K562 (cell line): ENCODE measurements at regions not wholly inside any gene's neighbourhood (a gene's known extent, or its start where the extent isn't known, plus 50 kb on each side); places are given as distances from the start of the nearest gene placed in this dataset.
A peak's percentile ranks its signal among the peaks of the same experiment; 100 is the strongest.

Experiments
- ATAC-seq: fragments of 200-7000 bp; cut with Tn5 transposase; 3 replicates; pipeline ENCODE4 v1.9.1; 2020; ENCODE audit warnings: moderate library complexity
- BruUV-seq: library from RNA; stranded (reverse); fragments of 400-500 nt; replicated peaks from 2 replicates; lab custom pipeline; 2021; lab: Mats Ljungman, UMichigan
- CTCF ChIA-PET: fragments of 300-600 bp; formaldehyde crosslinking; extraction: SDS; loops from one replicate; lab custom pipeline; 2021; ENCODE audit warnings: low intra/inter-chr PET ratio; lab: Yijun Ruan, JAX
- POLR2A ChIA-PET: fragments of 300-600, 350-650 bp; sonication (Branson Sonifier 250); formaldehyde crosslinking; extraction: SDS; loops from one replicate; lab custom pipeline; 2021; ENCODE audit warnings: antibody characterized with exemption, inconsistent platforms; lab: Yijun Ruan, JAX
- DNase-seq, 4 experiments: peaks; one replicate each; pipeline versions ENCODE4 v3.0.0 to v3.0.0-alpha.2; 2011 to 2018; ENCODE audit warnings: low spot score in 3 of 4, mixed read lengths in 3 of 4; ENCODE audit errors: extremely low read depth in 1 of 4
- FAIRE-seq: peaks from 2 replicates; lab custom pipeline; 2011; peaks lifted over from hg19 to GRCh38; lab: Jason Lieb, UNC
- H2AFZ ChIP-seq: 2 replicates; pipeline ENCODE4 v1.6.0; 2011; ENCODE audit warnings: low read depth, low read length, control low read depth, inconsistent platforms
- H3K27ac ChIP-seq: fragments of 200-600 bp; 3 replicates; pipeline ENCODE4 v1.8.0; 2011; ENCODE audit warnings: low read depth, mild to moderate bottlenecking, control low read depth, inconsistent platforms, low read length, moderate library complexity, mixed read lengths; ENCODE audit errors: extremely low read depth
- H3K27me3 ChIP-seq, 2 experiments: fragments of 300-600 bp in 1 of 2; 2 replicates in 1 of 2; 3 replicates in 1 of 2; pipeline versions ENCODE4 v1.6.0 to v1.8.0; 2011; ENCODE audit warnings: inconsistent platforms in 2 of 2, low read length in 2 of 2, mild to moderate bottlenecking in 1 of 2, mixed read lengths in 1 of 2, moderate library complexity in 1 of 2; ENCODE audit not compliant: control insufficient read depth in 2 of 2, insufficient read depth in 2 of 2
- H3K36me3 ChIP-seq: fragments of 300-600 bp; 3 replicates; pipeline ENCODE4 v1.8.0; 2011; ENCODE audit warnings: mild to moderate bottlenecking, low read length, inconsistent platforms; ENCODE audit not compliant: control insufficient read depth, insufficient read depth
- H3K4me1 ChIP-seq, 2 experiments: fragments of 200-600 bp in 1 of 2; replicated peaks in 1 of 2; 2 replicates in 1 of 2; 3 replicates in 1 of 2; pipeline versions ENCODE4 v1.5.1 to v1.8.0; 2011; ENCODE audit warnings: inconsistent platforms in 2 of 2, low read length in 2 of 2, mild to moderate bottlenecking in 1 of 2, mixed read lengths in 1 of 2, moderate library complexity in 1 of 2; ENCODE audit not compliant: control insufficient read depth in 2 of 2, insufficient read depth in 2 of 2
- H3K4me2 ChIP-seq: 2 replicates; pipeline ENCODE4 v1.6.1; 2011; ENCODE audit warnings: low read length, control low read depth, inconsistent platforms, mixed read lengths; ENCODE audit not compliant: insufficient read depth
- H3K4me3 ChIP-seq: fragments of 200-600 bp; sonication (generic), shearing (Covaris generic); 2 replicates; pipeline ENCODE4 v1.5.1; 2016; ENCODE audit warnings: control low read depth, inconsistent platforms
- H3K79me2 ChIP-seq: fragments of 200-600 bp; 3 replicates; pipeline ENCODE4 v1.8.0; 2011; ENCODE audit warnings: low read length, inconsistent platforms; ENCODE audit not compliant: control insufficient read depth, insufficient read depth
- H3K9ac ChIP-seq, 2 experiments: 2 replicates each; pipeline versions ENCODE4 v1.6.0 to v1.6.1; 2011; ENCODE audit warnings: low read depth in 2 of 2, low read length in 2 of 2, control low read depth in 1 of 2, inconsistent platforms in 1 of 2, mild to moderate bottlenecking in 1 of 2, mixed read lengths in 1 of 2; ENCODE audit not compliant: insufficient read depth in 1 of 2
- H3K9me1 ChIP-seq: one replicate; pipeline ENCODE4 v1.6.0; 2011; ENCODE audit warnings: inconsistent platforms, mild to moderate bottlenecking, low read length, moderate library complexity; ENCODE audit not compliant: control insufficient read depth, insufficient read depth
- H3K9me3 ChIP-seq: replicated peaks from 2 replicates; pipeline ENCODE4 v1.5.1; 2011; ENCODE audit warnings: low read depth, low read length, inconsistent platforms; ENCODE audit not compliant: control insufficient read depth, insufficient read depth
- H4K20me1 ChIP-seq: replicated peaks from 2 replicates; pipeline ENCODE4 v1.6.1; 2011; ENCODE audit warnings: low read length, inconsistent platforms, mixed read lengths; ENCODE audit not compliant: control insufficient read depth, insufficient read depth
- CBFA2T3 ChIP-seq: fragments of 450-650 bp; IDR thresholded peaks from 2 replicates; pipeline ENCODE4 v1.6.1; 2017
- L3MBTL2 ChIP-seq: fragments of 450-650 bp; IDR thresholded peaks from 2 replicates; pipeline ENCODE4 v1.6.1; 2016; ENCODE audit warnings: mild to moderate bottlenecking, moderate library complexity
- MEF2A ChIP-seq: IDR thresholded peaks from 2 replicates; pipeline ENCODE4 v1.6.1; 2011; ENCODE audit warnings: low read depth, mild to moderate bottlenecking, low read length, moderate library complexity; ENCODE audit not compliant: control insufficient read depth
- NFIX ChIP-seq: fragments of 250-450 bp; sonication (Bioruptor Pico); IDR thresholded peaks from 2 replicates; pipeline ENCODE4 v1.4.0; 2020; ENCODE audit warnings: low read depth, mild to moderate bottlenecking, moderate library complexity
- PHB ChIP-seq: fragments of 250-450 bp; sonication (Bioruptor Pico); IDR thresholded peaks from 2 replicates; pipeline ENCODE4 v1.5.0; 2021
- POLR3G ChIP-seq: IDR thresholded peaks from 2 replicates; pipeline ENCODE4 v1.6.1; 2011; ENCODE audit not compliant: insufficient read length, insufficient replicate concordance; ENCODE audit errors: extremely low read depth
- RAD21 ChIP-seq, 2 experiments: fragments of 250-450 bp in 1 of 2; fragments of 450-650 bp in 1 of 2; sonication (Bioruptor Pico) in 1 of 2; formaldehyde crosslinking in 1 of 2; IDR thresholded peaks in 1 of 2; conservative IDR thresholded peaks in 1 of 2; 2 replicates each; pipeline versions ENCODE4 v1.4.0 to v1.8.0; 2020 to 2022; ENCODE audit warnings: mild to moderate bottlenecking in 2 of 2, moderate library complexity in 1 of 2
- TAL1 ChIP-seq: fragments of 450-650 bp; IDR thresholded peaks from 2 replicates; pipeline ENCODE4 v1.6.1; 2016; ENCODE audit warnings: mild to moderate bottlenecking
- YY1 ChIP-seq, 3 experiments: IDR thresholded peaks; 2 replicates each; pipeline ENCODE4 v1.6.1; 2011; ENCODE audit warnings: low read length in 2 of 3, mild to moderate bottlenecking in 2 of 3, moderate library complexity in 2 of 3, borderline replicate concordance in 1 of 3, control low read depth in 1 of 3, low read depth in 1 of 3; ENCODE audit not compliant: insufficient read depth in 3 of 3, insufficient replicate concordance in 2 of 3, control insufficient read depth in 1 of 3, insufficient read length in 1 of 3; ENCODE audit errors: extremely low read depth in 1 of 3
- ZBTB43 ChIP-seq: sonication (generic); formaldehyde crosslinking; IDR thresholded peaks from 2 replicates; pipeline ENCODE4 v1.8.0; 2023; ENCODE audit warnings: mild to moderate bottlenecking, missing genetic modification reagents
- ZKSCAN3 ChIP-seq: fragments of 250-450 bp; sonication (Bioruptor Pico); IDR thresholded peaks from 2 replicates; pipeline ENCODE4 v1.4.0; 2020
- ZNF232 ChIP-seq: sonication (generic); formaldehyde crosslinking; IDR thresholded peaks from 2 replicates; pipeline ENCODE4 v1.8.0; 2022; ENCODE audit warnings: mild to moderate bottlenecking, missing genetic modification reagents
- WGBS: fragments of 100-300 bp; shearing (Covaris generic); methylation state at CpG from one replicate; pipeline ENCODE4 v1.1.6; 2016; ENCODE audit warnings: low coverage, mixed read lengths; ENCODE audit not compliant: insufficient coverage; ENCODE audit errors: missing lambda C conversion rate; 5-methylcytosine and 5-hydroxymethylcytosine counted together
- in situ Hi-C: fragments of 300-500 bp; cut with MboI; formaldehyde crosslinking; loops from 4 replicates; pipeline ENCODE4 v1.15.0; 2018; ENCODE audit warnings: inconsistent platforms, mixed read lengths
- intact Hi-C: fragments of 100-400 bp; cut with micrococcal nuclease; formaldehyde crosslinking; loops from 2 replicates; pipeline ENCODE4 v1.14.2; 2022

GRCh38 chr20:17799575-17800227, 99.9 kb downstream of the BANF2 start:
- Histone ChIP-seq H3K9ac (no peak overlapping the region), H2AFZ (no peak overlapping the region), H3K79me2 (no peaks in the 10 kb centered on the region), H3K27ac (no peak overlapping the region), H4K20me1 (no peaks in the 10 kb centered on the region), H3K36me3 (no peaks in the 10 kb centered on the region), H3K4me2 (no peak overlapping the region), H3K4me1 (no peaks in the 10 kb centered on the region), H3K4me3 (no peak overlapping the region), H3K9me3 (no peaks in the 10 kb centered on the region), H3K27me3 (no peaks in the 10 kb centered on the region; a peak in 1 of 5 replicates), H3K9me1 (no peaks in the 10 kb centered on the region)
- WGBS: 0% methylated on average over 1 of the region's 1 CpG
- DNase-seq: no peak
- TF ChIP-seq CBFA2T3: peak; percentile 45
- no peak for TF ChIP-seq ZKSCAN3 (CRISPR knock-in tag)
- TF ChIP-seq TAL1: peak; percentile 30; the same call in 1 of the 2 replicates
- FAIRE-seq: no peak
- ChIA-PET POLR2A (interaction anchor here (0.6 kb wide), 1 partner anchor 71 kb away, joined by 5 read pairs; no protein-coding TSS in a partner anchor), CTCF (no interaction called here)
- no TSS peak for BruUV-seq
- intact Hi-C loops: no loop called here
- ATAC-seq: no peak
- in situ Hi-C loops: no loop called here

- intact Hi-C loops (no loop called here), in situ Hi-C loops (no loop called here)
- POLR2A ChIA-PET: interaction anchor here (0.8 kb wide), 1 partner anchor 113 kb away, joined by 3 read pairs; no protein-coding TSS in a partner anchor
- CTCF ChIA-PET: no interaction called here
- Histone ChIP-seq H3K36me3 (no peaks in the 10 kb centered on the region), H3K27ac (no peak overlapping the region), H3K4me2 (no peak overlapping the region), H2AFZ (no peak overlapping the region), H4K20me1 (no peaks in the 10 kb centered on the region), H3K4me1 (no peaks in the 10 kb centered on the region), H3K9me1 (no peaks in the 10 kb centered on the region), H3K79me2 (no peaks in the 10 kb centered on the region), H3K27me3 (no peaks in the 10 kb centered on the region; a peak in 3 of 5 replicates), H3K4me3 (no peak overlapping the region), H3K9me3 (no peaks in the 10 kb centered on the region), H3K9ac (no peak overlapping the region)
- ATAC-seq (no peak), DNase-seq (no peak), FAIRE-seq (no peak)
- BruUV-seq: no TSS peak
- 0% methylated on average over 1 of the region's 1 CpG for WGBS
- TF ChIP-seq PHB (CRISPR knock-in tag) (no peak), YY1 (IDR thresholded peaks at IDR 0.05; ENCODE audit: borderline replicate concordance in 1 of 3, control insufficient read depth in 1 of 3, extremely low read depth in 1 of 3, insufficient read depth in 3 of 3, insufficient read length in 1 of 3, insufficient replicate concordance in 2 of 3, low read depth in 1 of 3, low read length in 2 of 3) (no peak), RAD21 (CRISPR knock-in tag; conservative IDR thresholded peaks at IDR 0.05 in 1 of 2, IDR thresholded peaks at IDR 0.05 in 1 of 2) (no peak), POLR3G (no peak), ZBTB43 (CRISPR knock-in tag) (no peak), L3MBTL2 (no peak), NFIX (CRISPR knock-in tag) (no peak), ZNF232 (CRISPR knock-in tag) (no peak), MEF2A (no peak)
Observed at GRCh38 chr20:17798601-17799000, 98.8 kb downstream of the BANF2 start.
